IMR-90 (cell line): ENCODE measurements at regions not wholly inside any gene's neighbourhood (a gene's known extent, or its start where the extent isn't known, plus 50 kb on each side); places are given as distances from the start of the nearest gene placed in this dataset.

Experiments used
- ATAC-seq: fragments of 200-7000 bp; cut with Tn5 transposase; 2 replicates; pipeline ENCODE4 v1.9.1; 2020; ENCODE audit warnings: low read depth, mild to moderate bottlenecking, moderate library complexity
- BruUV-seq: library from RNA; stranded (reverse); fragments of 400-500 nt; replicated peaks from 2 replicates; lab custom pipeline; 2021; lab: Mats Ljungman, UMichigan
- CTCF ChIA-PET: fragments of 300-600 bp; formaldehyde crosslinking; extraction: SDS; loops from one replicate; lab custom pipeline; 2021; ENCODE audit warnings: antibody characterized with exemption; lab: Yijun Ruan, JAX
- POLR2A ChIA-PET: fragments of 300-600 bp; sonication (Branson Sonifier 250); formaldehyde crosslinking; loops from one replicate; lab custom pipeline; 2022; ENCODE audit warnings: antibody characterized with exemption; ENCODE audit not compliant: unreplicated experiment; lab: Charles Lee
- DNase-seq: peaks from one replicate; pipeline ENCODE4 v3.0.0; 2013
- H2AFZ ChIP-seq: replicated peaks from 2 replicates; pipeline ENCODE3; 2013; ENCODE audit warnings: low read length, mild to moderate bottlenecking; ENCODE audit not compliant: poor library complexity
- H2AK5ac ChIP-seq: 2 replicates; pipeline ENCODE4 v1.6.1; 2013; ENCODE audit warnings: low read depth, low read length, inconsistent platforms
- H2AK9ac ChIP-seq: replicated peaks from 2 replicates; pipeline ENCODE3; 2013; ENCODE audit warnings: mild to moderate bottlenecking, low read depth, low read length, moderate library complexity; ENCODE audit not compliant: poor library complexity
- H2BK120ac ChIP-seq: 2 replicates; pipeline ENCODE4 v1.6.1; 2013; ENCODE audit warnings: low read depth, low read length, inconsistent platforms
- H2BK15ac ChIP-seq: 3 replicates; pipeline ENCODE4 v1.6.1; 2013; ENCODE audit warnings: low read depth, low read length, inconsistent platforms
- H2BK20ac ChIP-seq: 2 replicates; pipeline ENCODE4 v1.6.1; 2013; ENCODE audit warnings: low read depth, mild to moderate bottlenecking, inconsistent platforms, low read length, moderate library complexity
- H2BK5ac ChIP-seq: 2 replicates; pipeline ENCODE4 v1.6.1; 2013; ENCODE audit warnings: mild to moderate bottlenecking, low read depth, low read length, inconsistent platforms; ENCODE audit not compliant: poor library complexity, severe bottlenecking
- H3K14ac ChIP-seq: replicated peaks from 2 replicates; pipeline ENCODE4 v1.6.1; 2013; ENCODE audit warnings: low read depth, low read length, inconsistent platforms
- H3K18ac ChIP-seq: 2 replicates; pipeline ENCODE4 v1.6.1; 2013; ENCODE audit warnings: low read depth, low read length, control low read depth
- H3K23ac ChIP-seq: 2 replicates; pipeline ENCODE4 v1.6.1; 2013; ENCODE audit warnings: low read depth, low read length, inconsistent platforms
- H3K27ac ChIP-seq: 2 replicates; pipeline ENCODE4 v1.5.1; 2013; ENCODE audit warnings: mild to moderate bottlenecking, control low read depth, low read length; ENCODE audit not compliant: insufficient read depth
- H3K27me3 ChIP-seq: 2 replicates; pipeline ENCODE4 v1.6.1; 2013; ENCODE audit warnings: low read length; ENCODE audit not compliant: control insufficient read depth, insufficient read depth
- H3K36me3 ChIP-seq: 2 replicates; pipeline ENCODE4 v1.6.1; 2013; ENCODE audit warnings: low read length, mixed read lengths; ENCODE audit not compliant: control insufficient read depth, insufficient read depth
- H3K4ac ChIP-seq: 2 replicates; pipeline ENCODE4 v1.6.1; 2013; ENCODE audit warnings: low read depth, low read length, inconsistent platforms
- H3K4me1 ChIP-seq: 2 replicates; pipeline ENCODE4 v1.6.1; 2013; ENCODE audit warnings: low read length, mixed read lengths; ENCODE audit not compliant: control insufficient read depth, insufficient read depth
- H3K4me2 ChIP-seq: 2 replicates; pipeline ENCODE4 v1.6.1; 2013; ENCODE audit warnings: low read depth, mild to moderate bottlenecking, control low read depth, low read length, moderate library complexity
- H3K4me3 ChIP-seq: 2 replicates; pipeline ENCODE4 v1.5.1; 2013; ENCODE audit warnings: low read depth, mild to moderate bottlenecking, control low read depth, low read length, moderate library complexity; ENCODE audit not compliant: insufficient read depth
- H3K56ac ChIP-seq: 2 replicates; pipeline ENCODE4 v1.6.1; 2013; ENCODE audit warnings: low read length, inconsistent platforms; ENCODE audit not compliant: insufficient read depth; ENCODE audit errors: extremely low read depth
- H3K79me1 ChIP-seq, 2 experiments: 2 replicates each; pipeline ENCODE4 v1.6.1; 2013; ENCODE audit warnings: low read length in 2 of 2, inconsistent platforms in 1 of 2, low read depth in 1 of 2
- H3K9ac ChIP-seq: 2 replicates; pipeline ENCODE4 v1.6.1; 2013; ENCODE audit warnings: low read depth, low read length, control low read depth
- H3K9me1 ChIP-seq: 2 replicates; pipeline ENCODE4 v1.6.1; 2013; ENCODE audit warnings: low read length, inconsistent platforms; ENCODE audit not compliant: insufficient read depth
- H3K9me3 ChIP-seq: 2 replicates; pipeline ENCODE4 v1.6.1; 2013; ENCODE audit warnings: low read length; ENCODE audit not compliant: control insufficient read depth, insufficient read depth
- H4K20me1 ChIP-seq: 2 replicates; pipeline ENCODE4 v1.6.1; 2013; ENCODE audit warnings: low read length, inconsistent platforms; ENCODE audit not compliant: insufficient read depth
- H4K5ac ChIP-seq: 2 replicates; pipeline ENCODE4 v1.6.1; 2013; ENCODE audit warnings: mild to moderate bottlenecking, low read depth, low read length, control low read depth
- H4K8ac ChIP-seq, 2 experiments: 2 replicates each; pipeline ENCODE4 v1.6.1; 2013; ENCODE audit warnings: low read depth in 2 of 2, low read length in 2 of 2, control low read depth in 1 of 2, inconsistent platforms in 1 of 2
- H4K91ac ChIP-seq: 2 replicates; pipeline ENCODE4 v1.6.1; 2013; ENCODE audit warnings: low read depth, low read length, inconsistent platforms; ENCODE audit not compliant: insufficient read depth
- FOS ChIP-seq: fragments of 150-350 bp; IDR thresholded peaks from 2 replicates; pipeline ENCODE4 v1.6.1; 2016; ENCODE audit warnings: low read depth, low read length
- POLR2A ChIP-seq: IDR thresholded peaks from 2 replicates; pipeline ENCODE4 v1.6.1; 2012; ENCODE audit warnings: mild to moderate bottlenecking, low read depth, low read length
- RAD21 ChIP-seq: IDR thresholded peaks from 2 replicates; pipeline ENCODE4 v1.6.1; 2012; ENCODE audit warnings: low read length, improper control_type of control experiment
- SMC3 ChIP-seq: fragments of 150-350 bp; IDR thresholded peaks from 2 replicates; pipeline ENCODE4 v1.6.1; 2016; ENCODE audit warnings: low read depth, mild to moderate bottlenecking, antibody characterized with exemption, low read length, moderate library complexity
- USF2 ChIP-seq: fragments of 150-350 bp; IDR thresholded peaks from 2 replicates; pipeline ENCODE4 v1.6.1; 2017; ENCODE audit warnings: mild to moderate bottlenecking, antibody characterized with exemption, low read length, low read depth
- WGBS, 2 experiments: methylation state at CpG; one replicate each; pipeline versions ENCODE4 v1.1.5 to v1.1.7; 2013; ENCODE audit warnings: missing lambda C conversion rate in 2 of 2; ENCODE audit not compliant: insufficient read length in 1 of 2; ENCODE audit errors: extremely low coverage in 2 of 2; 5-methylcytosine and 5-hydroxymethylcytosine counted together
- dilution Hi-C: fragments of 300-500 bp; cut with HindIII; formaldehyde crosslinking; loops from one replicate; pipeline ENCODE4 v1.14.3; 2018; ENCODE audit warnings: low sequenced_read_pairs; ENCODE audit not compliant: unreplicated experiment
- in situ Hi-C: fragments of 300-500 bp; cut with MboI; formaldehyde crosslinking; loops from 3 replicates; pipeline ENCODE4 v1.14.3; 2019; ENCODE audit warnings: low sequenced_read_pairs, inconsistent platforms, mixed read lengths
- intact Hi-C: fragments of 100-400 bp; cut with micrococcal nuclease; formaldehyde crosslinking; loops from 2 replicates; pipeline ENCODE4 v1.10.0; 2022

- H3K9me3 ChIP-seq, result no peaks in the 10 kb centered on the region
- H2AK9ac ChIP-seq, result no peak overlapping the region
- dilution Hi-C loops (no loop called here), intact Hi-C loops (no loop called here), in situ Hi-C loops (no loop called here)
- ChIA-PET CTCF (no interaction called here), POLR2A (no interaction called here)
- TF ChIP-seq USF2, result no peak
- TF ChIP-seq POLR2A, result no peak
- no peak for TF ChIP-seq RAD21
- no peak for TF ChIP-seq FOS
- TF ChIP-seq SMC3, result no peak
- H4K5ac ChIP-seq, result no peak overlapping the region
- no peak overlapping the region for H2AK5ac ChIP-seq
- no peak overlapping the region for H3K14ac ChIP-seq
- ATAC-seq (no peak), DNase-seq (no peak)
- H3K79me1 ChIP-seq, result no peaks in the 10 kb centered on the region
- WGBS, 2 experiments, result no CpG with 5 or more reads among the region's 2 CpGs
- no peak overlapping the region for H2BK15ac ChIP-seq
- no peak overlapping the region for H3K9ac ChIP-seq
- H2BK5ac ChIP-seq, result no peak overlapping the region
- no peak overlapping the region for H3K4me2 ChIP-seq
- no peak overlapping the region for H3K18ac ChIP-seq
- no peak overlapping the region for H2BK20ac ChIP-seq
- no peak overlapping the region for H3K23ac ChIP-seq
- H3K4me1 ChIP-seq, result no peaks in the 10 kb centered on the region
- no peak overlapping the region for H3K4me3 ChIP-seq
- BruUV-seq, result no TSS peak
- H4K20me1 ChIP-seq, result no peaks in the 10 kb centered on the region
- no peaks in the 10 kb centered on the region for H3K36me3 ChIP-seq
- H3K56ac ChIP-seq, result no peak overlapping the region
- no peak overlapping the region for H3K27ac ChIP-seq
- H2AFZ ChIP-seq, result no peak overlapping the region
- H4K91ac ChIP-seq, result no peak overlapping the region
- no peaks in the 10 kb centered on the region for H3K9me1 ChIP-seq
- no peak overlapping the region for H3K4ac ChIP-seq
- no peaks in the 10 kb centered on the region for H3K27me3 ChIP-seq
- no peak overlapping the region for H2BK120ac ChIP-seq
- H4K8ac ChIP-seq, result no peak overlapping the region
Measured at GRCh38 chr10:53679666-53680065, 907.1 kb upstream of the MBL2 start.
